Upper lobe of right lung (tissue), 1 donor: ENCODE measurements at regions not wholly inside any gene's neighbourhood (a gene's known extent, or its start where the extent isn't known, plus 50 kb on each side); places are given as distances from the start of the nearest gene placed in this dataset.

Source experiments
- ATAC-seq: fragments of 200-7000 bp; cut with Tn5 transposase; one replicate; pipeline ENCODE4 v1.9.1; 2020; ENCODE audit warnings: mild to moderate bottlenecking, moderate library complexity
- DNase-seq: peaks from one replicate; pipeline ENCODE4 v3.0.0-alpha.2; 2020
- H3K27ac ChIP-seq: fragments of 200-600 bp; one replicate; pipeline ENCODE4 v1.8.0; 2022
- H3K27me3 ChIP-seq: fragments of 200-600 bp; one replicate; pipeline ENCODE4 v1.8.0; 2022; ENCODE audit warnings: mild to moderate bottlenecking
- H3K36me3 ChIP-seq: fragments of 200-600 bp; one replicate; pipeline ENCODE4 v1.8.0; 2022
- H3K4me1 ChIP-seq: fragments of 200-600 bp; one replicate; pipeline ENCODE4 v1.8.0; 2022
- H3K4me3 ChIP-seq: fragments of 200-600 bp; one replicate; pipeline ENCODE4 v1.8.0; 2022; ENCODE audit warnings: mild to moderate bottlenecking
- H3K9me3 ChIP-seq: fragments of 200-600 bp; one replicate; pipeline ENCODE4 v1.8.0; 2022
- intact Hi-C: fragments of 100-400 bp; cut with DNase I; formaldehyde crosslinking; loops from one replicate; pipeline ENCODE4 v1.11.0; 2022
- TF ChIP-seq, protein P1 (sequence below): fragments of 200-600 bp; IDR thresholded peaks from one replicate; pipeline ENCODE4 v1.8.0; 2022; ENCODE audit warnings: antibody characterized with exemption
- donor health status: DM: no; HTN: yes; CAD: no; lungs with severe emphysema.

- ATAC-seq = no peak
- DNase-seq = no peak
These were observed 84.9 kb upstream of the CEP78 start for GRCh38 chr9:78150983-78151356.

GRCh38 chr9:78150312-78150982 is 85.4 kb upstream of the CEP78 start:
- Histone ChIP-seq H3K27me3 (no peaks in the 10 kb centered on the region), H3K9me3 (no peaks in the 10 kb centered on the region), H3K4me3 (no peak overlapping the region), H3K4me1 (no peaks in the 10 kb centered on the region), H3K27ac (no peak overlapping the region), H3K36me3 (no peaks in the 10 kb centered on the region)
- DNase-seq (no peak), ATAC-seq (peak; percentile 24)
- intact Hi-C loops = no loop called here
- TF ChIP-seq, protein P1, sequence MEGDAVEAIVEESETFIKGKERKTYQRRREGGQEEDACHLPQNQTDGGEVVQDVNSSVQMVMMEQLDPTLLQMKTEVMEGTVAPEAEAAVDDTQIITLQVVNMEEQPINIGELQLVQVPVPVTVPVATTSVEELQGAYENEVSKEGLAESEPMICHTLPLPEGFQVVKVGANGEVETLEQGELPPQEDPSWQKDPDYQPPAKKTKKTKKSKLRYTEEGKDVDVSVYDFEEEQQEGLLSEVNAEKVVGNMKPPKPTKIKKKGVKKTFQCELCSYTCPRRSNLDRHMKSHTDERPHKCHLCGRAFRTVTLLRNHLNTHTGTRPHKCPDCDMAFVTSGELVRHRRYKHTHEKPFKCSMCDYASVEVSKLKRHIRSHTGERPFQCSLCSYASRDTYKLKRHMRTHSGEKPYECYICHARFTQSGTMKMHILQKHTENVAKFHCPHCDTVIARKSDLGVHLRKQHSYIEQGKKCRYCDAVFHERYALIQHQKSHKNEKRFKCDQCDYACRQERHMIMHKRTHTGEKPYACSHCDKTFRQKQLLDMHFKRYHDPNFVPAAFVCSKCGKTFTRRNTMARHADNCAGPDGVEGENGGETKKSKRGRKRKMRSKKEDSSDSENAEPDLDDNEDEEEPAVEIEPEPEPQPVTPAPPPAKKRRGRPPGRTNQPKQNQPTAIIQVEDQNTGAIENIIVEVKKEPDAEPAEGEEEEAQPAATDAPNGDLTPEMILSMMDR = no peak

More at GRCh38 chr9:78150983-78151356, 84.9 kb upstream of the CEP78 start:
- TF ChIP-seq, protein P1 = no peak
- H3K9me3 ChIP-seq = no peaks in the 10 kb centered on the region
- no peaks in the 10 kb centered on the region for H3K4me1 ChIP-seq
- H3K36me3 ChIP-seq = no peaks in the 10 kb centered on the region
- no peak overlapping the region for H3K4me3 ChIP-seq
- no peak overlapping the region for H3K27ac ChIP-seq
- no peaks in the 10 kb centered on the region for H3K27me3 ChIP-seq
- intact Hi-C loops = no loop called here

- H3K4me3 ChIP-seq = no peak overlapping the region
- H3K27me3 ChIP-seq = no peaks in the 10 kb centered on the region
- no peaks in the 10 kb centered on the region for H3K36me3 ChIP-seq
- H3K9me3 ChIP-seq = no peaks in the 10 kb centered on the region
- H3K27ac ChIP-seq = no peak overlapping the region
- H3K4me1 ChIP-seq = no peaks in the 10 kb centered on the region
- DNase-seq (no peak), ATAC-seq (peak; percentile 48)
- TF ChIP-seq, protein P1 = no peak
- intact Hi-C loops = no loop called here
These were observed 86.1 kb upstream of the CEP78 start for GRCh38 chr9:78149702-78150291.

- no peaks in the 10 kb centered on the region for H3K9me3 ChIP-seq
- intact Hi-C loops = no loop called here
- ATAC-seq (no peak), DNase-seq (no peak)
- H3K27me3 ChIP-seq = no peaks in the 10 kb centered on the region
- H3K36me3 ChIP-seq = no peaks in the 10 kb centered on the region
- no peak overlapping the region for H3K27ac ChIP-seq
- no peaks in the 10 kb centered on the region for H3K4me1 ChIP-seq
- no peak overlapping the region for H3K4me3 ChIP-seq
- TF ChIP-seq, protein P1 = no peak
These were observed 89.6 kb upstream of the CEP78 start for GRCh38 chr9:78146241-78146640.

DNA sequence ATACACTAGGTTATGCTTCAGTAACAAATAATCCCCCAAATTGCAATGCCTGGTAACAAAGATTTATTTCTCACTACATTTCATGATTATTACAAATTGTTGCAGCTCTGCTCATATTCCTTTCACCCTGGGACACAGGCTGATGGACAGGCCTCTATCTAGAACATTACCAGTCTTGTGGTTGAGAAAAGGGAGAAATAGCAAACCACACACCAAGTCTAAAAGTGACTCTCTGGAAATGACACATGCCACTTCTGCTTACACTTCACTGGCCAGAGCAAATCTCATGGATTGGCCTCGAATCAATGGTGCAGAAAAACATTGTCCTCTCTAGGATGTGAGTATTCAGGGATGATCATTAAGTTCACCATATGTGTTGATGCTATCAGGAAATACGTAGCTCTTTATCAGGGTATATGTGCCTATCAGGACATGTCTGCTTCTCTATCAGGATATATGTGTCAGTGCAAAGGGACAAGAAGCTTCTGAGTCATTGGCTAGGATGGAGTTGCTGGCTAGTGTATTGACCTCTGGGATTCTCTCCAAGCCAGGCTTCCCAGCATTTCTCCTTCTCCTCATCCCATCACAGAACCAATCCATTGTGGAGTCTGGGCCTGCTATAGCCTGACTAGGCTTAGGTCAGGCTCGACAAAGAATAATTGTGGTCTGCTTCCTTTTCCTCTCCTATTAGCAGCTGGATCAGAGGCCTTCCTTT is 91.1 kb upstream of the CEP78 start:
- no peaks in the 10 kb centered on the region for H3K27me3 ChIP-seq
- H3K36me3 ChIP-seq = no peaks in the 10 kb centered on the region
- H3K27ac ChIP-seq = no peak overlapping the region
- H3K9me3 ChIP-seq = no peaks in the 10 kb centered on the region
- H3K4me1 ChIP-seq = no peaks in the 10 kb centered on the region
- DNase-seq = no peak
- peak; percentile 65 for ATAC-seq
- TF ChIP-seq, protein P1 = no peak
- H3K4me3 ChIP-seq = no peak overlapping the region
- intact Hi-C loops = no loop called here
